Osteoblast (primary cell): ENCODE measurements at regions not wholly inside any gene's neighbourhood (a gene's known extent, or its start where the extent isn't known, plus 50 kb on each side); places are given as distances from the start of the nearest gene placed in this dataset.

Source experiments
- DNase-seq: peaks from one replicate; pipeline ENCODE4 v3.0.0; 2011; ENCODE audit warnings: low spot score, mixed read lengths; ENCODE audit not compliant: insufficient read length; ENCODE audit errors: missing footprints
- H2AFZ ChIP-seq: 2 replicates; pipeline ENCODE4 v1.6.0; 2011; ENCODE audit warnings: mild to moderate bottlenecking, low read length
- H3K27ac ChIP-seq: 2 replicates; pipeline ENCODE4 v1.5.1; 2011; ENCODE audit warnings: mild to moderate bottlenecking, low read depth, low read length, moderate library complexity
- H3K27me3 ChIP-seq: 2 replicates; pipeline ENCODE4 v1.6.0; 2012; ENCODE audit warnings: mild to moderate bottlenecking, control low read depth, inconsistent platforms, low read length, moderate library complexity; ENCODE audit not compliant: insufficient read depth
- H3K36me3 ChIP-seq: 2 replicates; pipeline ENCODE4 v1.5.1; 2011; ENCODE audit warnings: mild to moderate bottlenecking, low read length, control low read depth, moderate library complexity; ENCODE audit not compliant: insufficient read depth
- H3K4me1 ChIP-seq: 2 replicates; pipeline ENCODE4 v1.5.1; 2011; ENCODE audit warnings: mild to moderate bottlenecking, low read length, control low read depth, moderate library complexity; ENCODE audit not compliant: insufficient read depth
- H3K4me2 ChIP-seq: 2 replicates; pipeline ENCODE4 v1.6.0; 2011; ENCODE audit warnings: mild to moderate bottlenecking, low read length; ENCODE audit not compliant: insufficient read depth
- H3K4me3 ChIP-seq: fragments of 200-600 bp; sonication (generic); 3 replicates; pipeline ENCODE4 v1.5.1; 2012; ENCODE audit warnings: mild to moderate bottlenecking, low read length, inconsistent platforms; ENCODE audit not compliant: insufficient read depth
- H3K79me2 ChIP-seq: 2 replicates; pipeline ENCODE4 v1.6.0; 2012; ENCODE audit warnings: mild to moderate bottlenecking, low read length, control low read depth, inconsistent platforms; ENCODE audit not compliant: insufficient read depth
- H3K9me3 ChIP-seq: 2 replicates; pipeline ENCODE4 v1.5.1; 2011; ENCODE audit warnings: low read depth, low read length, control low read depth
- H4K20me1 ChIP-seq: 2 replicates; pipeline ENCODE4 v1.6.0; 2012; ENCODE audit warnings: mild to moderate bottlenecking, low read length, control low read depth; ENCODE audit not compliant: insufficient read depth
- TF ChIP-seq, protein P1 (sequence below): IDR thresholded peaks from 2 replicates; pipeline ENCODE4 v1.5.1; 2011; ENCODE audit warnings: mild to moderate bottlenecking, low read depth, low read length, moderate library complexity; ENCODE audit errors: extremely low read depth

DNA sequence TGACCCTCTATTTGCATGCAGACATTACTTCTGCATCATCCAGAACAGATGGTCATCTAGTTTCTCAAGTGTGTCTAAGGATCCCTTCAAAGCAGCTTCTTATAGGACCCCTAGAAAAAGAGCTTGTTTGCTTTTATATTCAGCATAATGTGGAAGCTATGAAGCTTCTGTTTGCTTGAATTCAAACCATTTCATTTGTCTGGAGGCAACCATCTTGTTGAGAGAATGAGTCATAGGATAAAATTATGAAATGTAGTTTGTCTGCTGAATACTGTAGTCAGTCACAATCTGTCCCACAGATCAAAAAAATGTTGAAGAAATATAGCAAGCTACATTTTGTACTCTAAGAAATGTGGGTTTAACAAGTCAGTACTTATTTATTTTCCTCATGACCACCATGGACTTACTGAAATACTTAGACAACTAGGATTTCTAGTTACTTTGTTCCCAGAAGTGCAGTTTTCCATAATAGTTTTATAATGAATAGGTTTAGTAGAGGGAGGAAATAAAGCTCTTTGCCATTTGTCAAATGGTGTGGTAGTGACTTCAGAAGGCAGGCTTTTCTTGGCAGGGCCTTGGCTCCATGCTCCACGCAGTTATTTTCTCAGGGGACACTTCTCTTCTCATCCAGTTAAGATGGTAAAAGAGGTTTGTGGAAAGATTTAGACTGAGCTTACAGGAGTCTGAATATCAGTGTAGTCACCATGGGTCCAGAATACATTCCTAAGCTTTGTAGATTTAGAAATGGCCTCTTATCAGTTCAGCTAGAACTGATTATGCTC, 74.8 kb upstream of the DEPDC1 start:
- H3K79me2 ChIP-seq, result no peaks in the 10 kb centered on the region
- H3K27me3 ChIP-seq, result no peaks in the 10 kb centered on the region
- no peak for DNase-seq
- no peaks in the 10 kb centered on the region for H4K20me1 ChIP-seq
- TF ChIP-seq, protein P1, sequence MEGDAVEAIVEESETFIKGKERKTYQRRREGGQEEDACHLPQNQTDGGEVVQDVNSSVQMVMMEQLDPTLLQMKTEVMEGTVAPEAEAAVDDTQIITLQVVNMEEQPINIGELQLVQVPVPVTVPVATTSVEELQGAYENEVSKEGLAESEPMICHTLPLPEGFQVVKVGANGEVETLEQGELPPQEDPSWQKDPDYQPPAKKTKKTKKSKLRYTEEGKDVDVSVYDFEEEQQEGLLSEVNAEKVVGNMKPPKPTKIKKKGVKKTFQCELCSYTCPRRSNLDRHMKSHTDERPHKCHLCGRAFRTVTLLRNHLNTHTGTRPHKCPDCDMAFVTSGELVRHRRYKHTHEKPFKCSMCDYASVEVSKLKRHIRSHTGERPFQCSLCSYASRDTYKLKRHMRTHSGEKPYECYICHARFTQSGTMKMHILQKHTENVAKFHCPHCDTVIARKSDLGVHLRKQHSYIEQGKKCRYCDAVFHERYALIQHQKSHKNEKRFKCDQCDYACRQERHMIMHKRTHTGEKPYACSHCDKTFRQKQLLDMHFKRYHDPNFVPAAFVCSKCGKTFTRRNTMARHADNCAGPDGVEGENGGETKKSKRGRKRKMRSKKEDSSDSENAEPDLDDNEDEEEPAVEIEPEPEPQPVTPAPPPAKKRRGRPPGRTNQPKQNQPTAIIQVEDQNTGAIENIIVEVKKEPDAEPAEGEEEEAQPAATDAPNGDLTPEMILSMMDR, result no peak
- H3K36me3 ChIP-seq, result no peaks in the 10 kb centered on the region
- H3K4me3 ChIP-seq, result no peak overlapping the region
- peak overlapping the region; percentile 33 for H3K4me2 ChIP-seq
- H3K4me1 ChIP-seq, result no peaks in the 10 kb centered on the region
- peak overlapping the region; percentile 82 for H2AFZ ChIP-seq
- H3K27ac ChIP-seq, result no peak overlapping the region
- no peaks in the 10 kb centered on the region for H3K9me3 ChIP-seq

- Histone ChIP-seq H3K27me3 (no peaks in the 10 kb centered on the region), H3K4me3 (no peak overlapping the region), H3K27ac (no peak overlapping the region), H4K20me1 (no peaks in the 10 kb centered on the region), H3K4me2 (no peak overlapping the region), H2AFZ (no peak overlapping the region), H3K4me1 (no peaks in the 10 kb centered on the region), H3K9me3 (no peaks in the 10 kb centered on the region), H3K36me3 (no peaks in the 10 kb centered on the region), H3K79me2 (no peaks in the 10 kb centered on the region)
- TF ChIP-seq, protein P1, result no peak
- DNase-seq, result no peak
Measured at GRCh38 chr1:68585351-68585750, 88.5 kb upstream of the DEPDC1 start.

GRCh38 chr1:68586766-68587165, 89.9 kb upstream of the DEPDC1 start:
- Histone ChIP-seq H3K4me1 (no peaks in the 10 kb centered on the region), H3K9me3 (no peaks in the 10 kb centered on the region), H3K4me3 (no peak overlapping the region), H3K27ac (no peak overlapping the region), H2AFZ (no peak overlapping the region), H3K36me3 (no peaks in the 10 kb centered on the region), H4K20me1 (no peaks in the 10 kb centered on the region), H3K27me3 (no peaks in the 10 kb centered on the region), H3K4me2 (no peak overlapping the region), H3K79me2 (no peaks in the 10 kb centered on the region)
- TF ChIP-seq, protein P1, result no peak
- no peak for DNase-seq

- Histone ChIP-seq H3K27ac (no peak overlapping the region), H3K9me3 (no peaks in the 10 kb centered on the region), H3K36me3 (no peaks in the 10 kb centered on the region), H3K27me3 (no peaks in the 10 kb centered on the region), H3K4me1 (no peaks in the 10 kb centered on the region), H3K4me3 (no peak overlapping the region), H2AFZ (no peak overlapping the region), H3K79me2 (no peaks in the 10 kb centered on the region), H4K20me1 (no peaks in the 10 kb centered on the region), H3K4me2 (no peak overlapping the region)
- DNase-seq, result no peak
- TF ChIP-seq, protein P1, result no peak
Measured at GRCh38 chr1:68588304-68588703, 91.4 kb upstream of the DEPDC1 start.
